GM21390 (cell line): ENCODE measurements at regions not wholly inside any gene's neighbourhood (a gene's known extent, or its start where the extent isn't known, plus 50 kb on each side); places are given as distances from the start of the nearest gene placed in this dataset.
"Not testable (repeated sequence)": the region's sequence is repeated elsewhere in the genome, so short reads cannot be mapped to it uniquely, and the experiment has no call there.

Experiments
- ATAC-seq: cut with Tn5 transposase; IDR thresholded peaks from one replicate; pipeline ENCODE4 v1.9.1; 2021; ENCODE audit not compliant: unreplicated experiment

DNA sequence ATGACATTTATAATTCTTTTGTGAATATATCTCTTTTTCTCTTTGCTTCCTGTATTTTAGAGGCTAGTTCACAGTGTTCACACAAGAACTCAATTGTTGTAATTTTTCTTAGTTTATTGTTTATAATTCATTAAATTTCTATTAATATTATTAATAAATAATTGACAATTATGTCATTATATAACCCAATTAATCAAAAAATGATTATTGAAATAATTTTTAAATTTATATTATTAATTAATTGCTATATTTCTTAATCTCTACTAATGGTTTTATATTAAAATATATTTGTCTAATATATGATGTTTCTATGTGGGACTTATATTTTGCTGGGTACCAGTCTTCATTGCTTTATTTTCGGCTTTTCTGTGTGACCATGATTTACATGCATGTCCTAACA lies 618.4 kb downstream of the CDH9 start:
- ATAC-seq: no peak

DNA sequence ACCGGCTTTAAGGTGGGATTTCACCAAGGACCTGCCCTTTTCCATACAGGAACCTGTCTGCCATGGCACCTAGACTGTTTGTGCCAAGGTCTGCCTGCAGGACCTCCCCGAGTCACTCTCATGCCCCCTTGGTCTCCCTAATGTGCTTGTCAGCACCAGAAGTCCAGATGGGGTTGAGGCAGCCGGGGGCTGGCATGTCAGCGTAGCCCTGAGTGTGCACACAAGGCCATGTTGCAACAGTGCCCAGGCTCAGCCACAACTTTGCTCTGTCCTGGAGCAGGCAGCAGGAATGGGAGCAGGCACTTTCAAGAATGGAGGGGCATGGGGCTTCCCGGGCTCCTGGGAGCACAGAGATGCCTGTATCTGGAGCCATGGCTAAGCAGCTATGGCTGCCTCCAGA lies 621.5 kb downstream of the CDH9 start:
- ATAC-seq: no peak

DNA sequence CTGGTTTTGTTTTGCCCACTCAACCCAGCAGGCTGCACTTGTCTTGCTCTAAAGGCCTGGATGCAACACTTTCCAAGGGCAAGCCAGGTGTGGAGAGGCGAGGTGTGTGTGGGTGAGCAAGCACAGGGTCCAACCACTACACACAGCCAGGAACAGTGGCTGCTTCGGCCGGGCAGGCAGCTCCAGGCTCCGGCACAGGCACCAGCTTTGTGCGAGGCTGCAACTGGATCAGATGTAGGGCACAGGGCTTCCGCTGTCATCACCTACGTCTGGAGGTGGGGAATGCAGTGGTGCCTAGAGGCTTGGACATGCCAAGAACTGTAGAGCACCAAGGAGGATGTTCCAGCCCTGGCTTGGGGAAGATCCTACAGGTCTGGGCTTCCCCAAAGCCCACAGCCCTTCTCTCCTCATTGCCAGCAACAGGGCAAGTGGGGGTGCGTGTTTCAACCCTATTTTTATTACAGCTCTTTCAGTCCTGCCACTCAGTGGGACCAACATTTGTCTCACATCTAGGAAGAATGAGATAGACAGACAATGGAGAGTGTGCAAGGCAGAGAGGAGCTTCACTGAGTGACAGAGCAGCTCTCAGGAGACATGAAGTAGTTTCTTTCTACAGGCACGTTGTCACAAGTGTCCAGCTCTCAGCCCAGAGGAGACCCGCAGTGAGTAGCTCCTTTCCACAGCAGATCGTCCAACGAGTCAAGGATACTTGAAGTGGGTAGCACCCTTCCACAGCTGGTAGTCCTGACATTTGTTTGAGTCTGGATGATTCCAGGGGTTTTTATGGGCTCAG lies 622.2 kb downstream of the CDH9 start:
- no peak for ATAC-seq

DNA sequence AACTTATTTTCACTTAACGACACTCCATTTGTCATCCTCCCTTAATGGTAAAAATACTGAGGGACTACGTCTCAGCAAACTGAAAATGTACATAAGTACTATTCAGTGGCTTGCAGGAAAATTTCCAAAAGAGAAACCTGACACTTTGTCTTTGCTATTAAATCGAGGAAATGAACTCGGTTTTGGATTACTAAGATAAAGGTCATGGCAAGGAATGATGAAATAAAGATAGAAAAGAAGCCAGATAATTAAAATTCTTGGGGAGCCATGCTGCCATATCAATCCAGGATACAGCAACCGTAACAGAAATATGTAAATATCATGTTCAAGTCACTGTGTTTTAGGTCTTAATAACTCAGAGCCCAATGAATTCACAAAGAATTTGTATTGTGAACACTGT lies 647.8 kb downstream of the CDH9 start:
- no peak for ATAC-seq

DNA sequence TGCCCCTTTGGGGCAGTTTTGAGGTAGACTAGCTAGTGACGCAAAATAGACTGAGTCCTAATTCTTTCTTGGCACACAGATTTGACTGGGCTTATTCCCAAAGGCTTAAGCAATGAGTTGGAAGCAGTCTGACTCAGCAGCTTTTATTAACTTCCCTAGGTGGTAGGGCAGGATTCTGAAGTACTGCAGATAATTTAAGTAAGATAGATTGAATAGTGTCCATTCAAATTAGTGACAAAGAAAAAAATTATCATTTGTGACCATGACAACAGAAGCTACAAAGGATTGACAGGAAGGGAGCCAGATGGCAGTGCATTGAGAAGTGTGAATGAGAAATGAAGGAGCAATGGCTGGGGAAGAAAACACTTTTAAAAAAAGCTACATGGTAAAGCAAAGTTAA lies 649.4 kb downstream of the CDH9 start:
- no peak for ATAC-seq

DNA sequence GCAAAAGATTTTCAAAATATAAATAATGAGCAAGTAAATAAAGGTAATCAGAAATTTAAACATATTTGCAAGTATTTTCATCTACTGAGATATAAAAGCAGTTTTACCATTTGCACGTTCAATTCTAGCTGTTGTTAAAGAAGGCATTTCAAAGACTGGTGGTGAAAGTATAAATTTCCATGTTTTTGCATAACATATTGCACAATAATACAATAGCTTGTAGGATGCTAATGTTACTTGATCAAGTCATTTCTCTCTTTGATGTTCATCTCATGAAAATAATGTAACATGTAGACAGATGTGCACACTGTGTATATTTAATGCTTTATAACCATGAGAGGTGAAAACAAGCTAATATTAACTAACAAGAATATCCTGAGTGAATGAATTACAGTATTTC lies 651.9 kb downstream of the CDH9 start:
- ATAC-seq: no peak

DNA sequence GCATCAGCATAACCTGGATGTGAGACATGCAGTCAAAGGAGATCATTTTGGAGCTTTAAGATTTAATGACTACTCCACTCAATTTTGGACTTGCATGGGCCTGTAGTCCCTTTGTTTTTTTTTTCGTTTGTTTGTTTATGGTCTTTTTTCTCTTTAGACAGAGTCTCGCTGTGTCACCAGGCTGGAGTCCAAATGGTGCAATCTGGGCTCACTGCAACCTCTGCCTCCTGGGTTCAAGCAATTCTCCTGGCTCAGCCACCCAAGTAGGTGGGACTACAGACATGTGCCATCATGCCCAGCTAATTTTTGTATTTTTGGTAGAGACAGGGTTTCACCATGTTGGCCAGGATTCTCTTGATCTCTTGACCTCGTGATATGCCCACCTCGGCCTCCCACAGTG lies 673.8 kb downstream of the CDH9 start:
- ATAC-seq: not testable (repeated sequence)

DNA sequence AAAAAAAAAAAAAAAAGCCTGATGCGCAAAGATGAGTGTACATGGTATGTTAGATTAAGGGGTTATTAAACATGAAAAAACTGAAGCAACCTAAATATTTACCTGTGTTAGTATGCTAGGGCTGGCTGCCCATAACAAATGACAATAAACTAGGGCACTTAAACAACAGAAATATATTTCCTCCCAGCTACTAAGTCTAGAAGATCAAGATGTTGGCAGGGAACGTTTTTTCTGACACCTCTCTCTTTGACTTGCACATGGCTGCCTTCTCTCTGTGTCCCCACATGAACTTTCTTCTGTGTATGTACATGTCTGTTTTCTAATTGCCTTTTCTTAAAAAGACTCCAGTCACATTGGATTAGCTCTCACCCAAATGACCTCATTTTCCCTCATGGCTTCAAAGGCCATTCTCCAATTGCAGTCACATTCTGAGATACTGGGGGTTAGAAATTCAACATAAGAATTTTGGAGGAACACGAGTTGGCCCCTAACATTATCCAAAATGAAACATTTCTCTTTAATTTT lies 694.5 kb downstream of the CDH9 start:
- no peak for ATAC-seq

DNA sequence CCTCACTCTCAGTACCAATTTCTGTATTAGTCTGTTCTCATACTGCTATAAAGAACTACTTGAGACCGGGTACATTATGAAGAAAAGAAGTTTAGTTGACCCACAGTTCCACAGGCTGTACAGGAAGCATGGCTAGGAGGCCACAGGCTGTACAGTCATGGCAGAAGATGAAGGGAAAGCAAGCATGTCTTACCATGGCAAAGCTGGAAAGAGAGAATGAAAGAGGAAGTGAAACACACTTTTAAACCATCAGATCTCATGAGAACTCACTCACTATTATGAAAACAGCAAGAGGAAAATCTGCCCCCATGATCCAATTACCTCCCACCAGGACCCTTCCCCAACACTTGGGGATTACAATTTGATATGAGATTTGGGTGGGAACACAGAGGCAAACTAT lies 698.8 kb downstream of the CDH9 start:
- no peak for ATAC-seq

DNA sequence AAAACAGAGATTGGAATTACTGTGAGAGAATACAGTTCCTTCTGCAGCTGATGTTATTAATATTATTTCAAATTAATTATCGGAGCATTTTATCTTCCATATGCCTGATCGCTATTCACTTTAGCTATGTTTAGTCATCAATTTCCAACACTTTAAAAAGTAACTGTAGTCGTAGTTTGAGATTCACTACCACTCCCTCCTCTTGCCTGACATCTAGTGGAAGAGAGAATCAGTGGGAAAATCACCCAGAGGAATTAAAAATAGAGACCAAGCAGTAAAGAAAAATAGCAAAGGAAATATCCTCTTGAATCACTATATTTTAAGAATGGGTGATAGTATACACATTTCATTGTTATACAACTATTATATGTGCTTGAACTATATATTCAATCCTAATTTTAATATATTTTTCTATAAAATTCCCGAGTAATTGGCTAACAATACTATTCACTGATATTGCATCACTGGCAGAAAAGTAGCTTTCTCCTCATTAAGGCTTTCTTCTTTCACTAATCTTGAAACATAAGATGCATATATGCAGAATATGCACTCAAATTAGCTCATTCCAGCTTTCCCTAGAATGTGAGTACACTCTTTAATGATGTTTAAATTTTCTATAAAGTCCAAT lies 708.7 kb downstream of the CDH9 start:
- no peak for ATAC-seq

DNA sequence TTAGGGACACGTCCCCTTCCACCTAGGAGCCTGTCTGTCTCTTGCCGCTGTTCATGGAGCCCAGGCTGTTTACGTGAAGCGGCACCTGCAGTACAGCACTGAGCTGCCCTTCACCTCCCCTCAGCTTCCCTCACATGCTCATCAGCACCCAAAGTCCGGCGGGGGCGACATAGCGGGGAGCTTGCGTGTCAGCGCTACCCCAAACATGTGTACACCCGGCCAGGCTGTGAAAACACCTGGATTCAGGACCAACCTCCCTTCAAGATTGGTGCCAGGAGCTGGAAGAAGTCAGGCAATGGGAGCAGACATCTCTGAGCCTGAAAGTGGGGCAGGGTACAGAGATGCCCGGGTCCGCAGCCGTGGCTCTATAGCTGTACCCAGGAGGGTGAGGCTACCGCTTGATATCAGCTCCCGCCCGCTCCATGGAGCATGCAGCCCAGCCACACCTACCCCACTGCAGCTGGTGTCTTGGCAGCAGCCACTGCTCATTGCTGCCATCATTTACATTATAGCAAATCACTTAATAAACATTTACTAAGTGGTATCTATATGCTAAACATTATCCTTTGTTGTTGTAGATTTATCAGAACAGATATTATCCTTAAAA lies 712.1 kb downstream of the CDH9 start:
- no peak for ATAC-seq

DNA sequence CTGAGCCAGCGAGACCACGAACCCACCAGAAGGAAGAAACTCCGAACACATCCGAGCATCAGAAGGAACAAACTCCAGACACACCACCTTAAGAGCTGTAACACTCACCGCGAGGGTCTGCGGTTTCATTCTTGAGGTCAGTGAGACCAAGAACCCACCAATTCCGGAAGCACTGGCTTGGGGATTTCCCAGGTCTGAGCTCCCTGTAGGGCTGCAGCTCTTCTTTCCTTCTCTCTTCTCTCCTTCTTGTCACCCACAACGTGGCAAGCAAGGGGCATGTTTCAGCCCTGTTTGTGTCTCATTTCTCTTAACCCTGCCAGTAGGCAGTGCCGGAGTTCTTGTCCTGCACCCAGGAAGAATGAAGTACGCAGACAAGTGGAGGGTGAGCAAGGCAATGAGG lies 713.0 kb downstream of the CDH9 start:
- ATAC-seq: not testable (repeated sequence)

DNA sequence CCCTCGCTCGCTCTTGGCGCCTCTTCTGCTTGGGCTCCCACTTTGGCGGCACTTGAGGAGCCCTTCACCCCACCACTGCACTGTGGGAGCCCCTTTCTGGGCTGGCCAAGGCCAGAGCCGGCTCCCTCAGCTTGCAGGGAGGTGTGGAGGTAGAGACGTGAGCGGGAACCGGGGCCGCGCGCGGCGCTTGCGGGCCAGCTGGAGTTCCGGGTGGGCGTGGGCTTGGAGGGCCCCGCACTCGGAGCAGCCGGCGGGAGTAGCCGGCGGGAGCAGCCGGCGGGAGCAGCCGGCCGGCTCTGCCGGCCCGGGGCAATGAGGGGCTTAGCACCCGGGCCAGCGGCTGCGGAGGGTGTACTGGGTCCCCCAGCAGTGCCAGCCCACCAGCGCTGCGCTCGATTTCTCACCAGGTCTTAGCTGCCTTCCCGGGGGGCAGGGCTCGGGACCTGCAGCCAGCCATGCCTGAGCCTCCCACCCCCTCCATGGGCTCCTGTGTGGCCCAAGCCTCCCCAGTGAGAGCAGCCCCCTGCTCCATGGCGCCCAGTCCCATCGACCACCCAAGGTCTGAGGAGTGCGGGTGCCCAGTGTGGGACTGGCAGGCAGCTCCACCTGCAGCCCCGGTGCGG lies 714.0 kb downstream of the CDH9 start:
- not testable (repeated sequence) for ATAC-seq

DNA sequence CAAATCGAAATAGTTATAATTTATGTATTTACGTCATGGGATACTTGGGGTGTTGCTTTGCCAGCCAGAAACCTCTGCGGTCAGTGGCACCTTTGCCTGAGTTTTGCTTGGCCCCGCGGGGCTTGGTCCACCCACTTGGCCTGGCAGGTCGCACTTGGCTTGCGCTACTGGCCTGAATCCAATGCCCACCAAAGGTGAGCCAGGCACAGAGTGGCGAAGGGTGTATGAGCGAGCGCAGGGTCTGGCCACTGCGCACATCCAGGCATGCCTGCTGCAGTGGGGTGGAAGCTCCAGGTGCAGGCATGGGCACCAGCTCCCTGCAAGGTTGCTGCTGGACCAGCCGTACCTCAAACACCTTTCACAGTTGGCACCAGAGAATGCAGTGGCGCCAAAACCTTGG lies 714.6 kb downstream of the CDH9 start:
- no peak for ATAC-seq

DNA sequence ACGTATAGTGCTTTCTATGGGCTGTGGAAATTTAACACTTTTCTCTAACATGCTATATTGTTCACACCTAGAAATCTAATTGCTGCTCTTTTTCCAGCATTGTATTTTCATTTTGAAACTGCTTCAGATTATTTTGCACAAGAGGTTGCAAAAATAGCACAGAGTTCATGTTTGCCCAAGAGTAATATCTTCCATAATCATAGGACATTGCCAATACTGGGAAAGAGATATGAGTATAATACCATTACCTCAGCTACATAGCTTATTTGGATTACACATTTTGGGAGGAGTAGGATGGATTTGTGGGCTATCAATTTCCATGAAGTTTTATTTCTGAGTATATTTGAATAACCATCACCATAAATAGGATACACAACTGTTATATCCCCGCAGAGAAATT lies 717.1 kb downstream of the CDH9 start:
- no peak for ATAC-seq

DNA sequence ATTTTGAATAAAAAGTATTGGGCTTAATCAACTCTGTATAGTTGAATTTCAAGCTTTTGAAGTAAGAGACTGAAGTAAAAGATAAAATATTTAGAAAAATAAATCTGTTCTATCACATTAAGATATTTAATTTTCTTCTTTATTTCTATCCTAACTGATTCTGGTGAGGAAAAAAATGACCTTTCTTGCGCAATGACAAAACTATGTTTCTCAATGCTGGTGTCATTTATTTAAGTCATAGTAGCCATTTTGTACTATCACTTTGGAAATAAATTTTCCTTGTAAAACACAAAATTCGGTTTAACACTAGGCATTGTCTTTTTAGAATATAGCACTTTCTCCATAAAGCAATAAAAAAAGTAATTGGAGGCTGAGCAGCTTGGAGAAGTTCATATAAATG lies 728.0 kb downstream of the CDH9 start:
- ATAC-seq: no peak

DNA sequence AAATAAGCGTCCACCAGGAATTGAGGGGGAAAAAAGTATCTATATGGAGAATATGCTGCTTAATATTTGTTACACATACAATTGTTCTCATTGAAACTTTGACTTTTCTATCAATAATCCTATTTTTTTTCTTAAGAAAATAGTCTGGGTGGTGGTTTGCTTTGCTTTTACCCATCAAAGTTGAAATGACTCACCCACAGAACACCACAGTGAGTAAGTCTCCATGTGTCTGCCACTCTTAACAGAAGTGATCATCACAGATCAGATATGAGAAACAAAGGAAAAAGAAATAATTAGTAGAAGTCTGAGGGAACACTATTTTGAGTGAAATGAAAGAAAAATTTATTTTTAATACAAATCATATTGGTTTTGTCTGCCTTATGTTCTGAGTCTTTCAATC lies 742.8 kb downstream of the CDH9 start:
- no peak for ATAC-seq

DNA sequence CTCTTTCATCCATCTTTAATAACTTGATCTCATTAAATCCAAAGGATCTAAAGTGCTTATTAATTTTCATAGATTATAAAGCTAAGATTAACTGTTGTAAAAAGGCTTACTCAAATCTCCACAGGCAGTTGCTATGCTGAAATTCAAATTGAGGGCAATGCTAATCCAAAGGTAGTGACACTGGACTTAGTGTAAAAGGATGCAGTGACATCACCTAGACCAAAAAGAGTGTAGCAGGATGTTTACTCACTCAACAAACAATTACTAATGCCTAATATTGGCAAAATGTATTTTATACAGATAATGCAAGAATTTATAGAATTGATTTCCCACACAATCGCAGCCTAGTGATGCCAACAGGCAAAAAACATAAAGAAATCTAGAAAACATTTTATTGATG lies 756.2 kb downstream of the CDH9 start:
- ATAC-seq: no peak

DNA sequence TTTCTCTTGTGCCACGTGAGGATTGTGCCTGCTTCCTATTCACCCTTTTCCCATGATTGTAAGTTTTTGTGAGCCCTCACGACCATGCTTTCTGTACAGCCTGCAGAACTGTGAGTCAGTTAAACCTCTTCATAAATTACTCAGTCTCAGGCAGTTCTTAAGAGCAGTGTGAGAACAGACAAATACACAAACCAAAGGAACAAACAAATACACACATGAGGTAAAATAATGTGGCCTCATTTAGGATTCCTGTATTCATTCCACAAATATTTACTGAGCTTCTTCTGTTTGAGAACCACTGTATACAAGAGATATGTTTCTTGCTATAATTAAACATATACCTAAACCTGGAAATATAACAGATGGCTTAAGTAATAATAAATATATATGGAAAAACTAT lies 760.3 kb downstream of the CDH9 start:
- ATAC-seq: no peak

DNA sequence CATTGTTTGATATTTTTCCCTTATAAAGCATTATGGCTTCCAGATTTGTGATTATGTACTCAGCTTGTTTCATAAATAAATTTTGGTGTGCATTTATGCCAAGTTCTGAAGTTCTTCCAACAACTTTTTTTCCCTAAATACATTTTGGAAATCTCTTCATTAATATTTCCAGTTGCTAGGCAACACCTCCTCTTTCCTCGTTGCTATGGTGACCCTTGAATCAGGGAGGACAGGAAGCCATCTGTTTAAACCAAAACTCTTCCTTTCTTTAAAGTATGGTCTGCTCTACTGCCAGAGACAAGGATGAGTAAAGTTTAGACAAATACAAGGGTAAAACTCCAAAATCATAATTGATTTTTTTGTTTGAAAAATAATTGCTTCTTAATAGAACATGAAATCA lies 779.3 kb downstream of the CDH9 start:
- no peak for ATAC-seq

DNA sequence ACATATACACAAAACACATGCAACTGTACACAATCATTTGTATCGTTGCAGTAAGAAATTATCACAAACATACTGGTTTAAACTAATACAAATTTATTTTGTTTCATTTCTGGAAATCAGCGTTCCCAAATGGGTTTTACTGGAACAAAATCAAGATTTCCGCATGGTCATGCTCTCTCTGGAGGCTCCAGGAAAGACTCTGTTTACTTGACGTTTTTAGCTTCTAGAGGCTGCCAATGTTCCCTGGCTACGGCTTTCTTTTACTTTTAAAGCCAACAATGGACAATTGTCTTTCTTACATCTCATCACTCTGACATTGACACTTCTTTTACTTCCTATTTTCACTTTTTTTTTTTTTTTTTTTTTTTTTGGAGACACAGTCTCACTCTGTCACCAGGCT lies 793.1 kb downstream of the CDH9 start:
- ATAC-seq: no peak

DNA sequence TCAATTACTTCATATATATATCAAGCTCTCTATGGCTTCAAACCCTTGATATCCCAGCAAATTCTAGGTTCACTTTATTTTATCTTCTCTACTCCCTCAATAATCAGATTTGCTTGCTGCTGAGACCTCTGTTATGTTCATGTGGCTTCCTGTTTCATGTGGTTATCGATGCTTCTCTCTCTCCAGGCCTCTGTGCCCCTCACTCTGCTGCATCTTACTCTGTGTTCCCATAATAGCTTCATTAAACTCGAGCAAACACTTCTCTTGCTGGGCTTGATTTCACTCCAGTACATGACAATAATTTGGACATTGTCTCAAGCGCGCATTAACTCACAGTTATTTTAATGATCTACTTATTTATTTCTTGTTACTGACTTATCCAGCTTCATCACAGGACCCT lies 798.8 kb downstream of the CDH9 start:
- no peak for ATAC-seq
